Ovary (tissue), 3 donors: ENCODE measurements at regions not wholly inside any gene's neighbourhood (a gene's known extent, or its start where the extent isn't known, plus 50 kb on each side); places are given as distances from the start of the nearest gene placed in this dataset.

ENCODE experiments used
- EP300 ChIP-seq: sonication (generic); formaldehyde crosslinking; IDR thresholded peaks from one replicate; pipeline ENCODE4 v1.6.1; 2017; ENCODE audit warnings: antibody characterized with exemption
- POLR2A ChIP-seq: fragments of 450-650 bp; IDR thresholded peaks from one replicate; pipeline ENCODE4 v1.6.1; 2017; ENCODE audit warnings: antibody characterized with exemption, mild to moderate bottlenecking, moderate library complexity
- TF ChIP-seq, protein P1 (sequence below), 3 donors: fragments of 450-650 bp in 2 of 3; fragments of 200-600 bp in 1 of 3; IDR thresholded peaks; one replicate each; pipeline versions ENCODE4 v1.5.1 to v1.8.0; 2016 to 2022; ENCODE audit warnings: antibody characterized with exemption in 3 of 3, mild to moderate bottlenecking in 1 of 3
- donor health status: DM: no; HTN: no; CAD: no.

DNA sequence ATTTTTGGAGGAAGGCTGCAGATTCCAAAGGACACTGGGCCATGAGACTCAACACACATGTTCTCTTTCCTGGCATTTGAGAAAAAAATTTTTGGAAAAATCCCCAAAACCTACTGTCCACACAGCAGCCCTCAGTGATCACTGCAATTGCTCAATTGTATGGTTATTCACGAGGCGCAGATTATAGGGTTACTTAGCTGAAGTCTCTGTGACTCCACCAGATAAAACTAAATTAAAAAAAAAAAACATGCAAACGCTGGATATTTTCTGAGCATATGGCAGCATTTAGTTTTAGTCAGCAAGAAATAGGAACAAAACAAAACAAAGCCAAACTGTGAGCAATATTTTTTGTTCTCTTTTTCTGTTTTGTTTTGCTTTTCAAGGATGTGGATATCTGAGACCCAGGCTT lies 83.8 kb upstream of the FAM20A start:
- TF ChIP-seq POLR2A (no peak), EP300 (no peak)
- TF ChIP-seq, protein P1, sequence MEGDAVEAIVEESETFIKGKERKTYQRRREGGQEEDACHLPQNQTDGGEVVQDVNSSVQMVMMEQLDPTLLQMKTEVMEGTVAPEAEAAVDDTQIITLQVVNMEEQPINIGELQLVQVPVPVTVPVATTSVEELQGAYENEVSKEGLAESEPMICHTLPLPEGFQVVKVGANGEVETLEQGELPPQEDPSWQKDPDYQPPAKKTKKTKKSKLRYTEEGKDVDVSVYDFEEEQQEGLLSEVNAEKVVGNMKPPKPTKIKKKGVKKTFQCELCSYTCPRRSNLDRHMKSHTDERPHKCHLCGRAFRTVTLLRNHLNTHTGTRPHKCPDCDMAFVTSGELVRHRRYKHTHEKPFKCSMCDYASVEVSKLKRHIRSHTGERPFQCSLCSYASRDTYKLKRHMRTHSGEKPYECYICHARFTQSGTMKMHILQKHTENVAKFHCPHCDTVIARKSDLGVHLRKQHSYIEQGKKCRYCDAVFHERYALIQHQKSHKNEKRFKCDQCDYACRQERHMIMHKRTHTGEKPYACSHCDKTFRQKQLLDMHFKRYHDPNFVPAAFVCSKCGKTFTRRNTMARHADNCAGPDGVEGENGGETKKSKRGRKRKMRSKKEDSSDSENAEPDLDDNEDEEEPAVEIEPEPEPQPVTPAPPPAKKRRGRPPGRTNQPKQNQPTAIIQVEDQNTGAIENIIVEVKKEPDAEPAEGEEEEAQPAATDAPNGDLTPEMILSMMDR (IDR thresholded peaks at IDR 0.05) = no peak
